Retina (tissue), 1 donor: ENCODE measurements at regions not wholly inside any gene's neighbourhood (a gene's known extent, or its start where the extent isn't known, plus 50 kb on each side); places are given as distances from the start of the nearest gene placed in this dataset.
"Not testable (repeated sequence)": the region's sequence is repeated elsewhere in the genome, so short reads cannot be mapped to it uniquely, and the experiment has no call there.

Experiments
- DNase-seq: peaks from one replicate; pipeline ENCODE4 v3.0.0-alpha.2; 2016

DNA sequence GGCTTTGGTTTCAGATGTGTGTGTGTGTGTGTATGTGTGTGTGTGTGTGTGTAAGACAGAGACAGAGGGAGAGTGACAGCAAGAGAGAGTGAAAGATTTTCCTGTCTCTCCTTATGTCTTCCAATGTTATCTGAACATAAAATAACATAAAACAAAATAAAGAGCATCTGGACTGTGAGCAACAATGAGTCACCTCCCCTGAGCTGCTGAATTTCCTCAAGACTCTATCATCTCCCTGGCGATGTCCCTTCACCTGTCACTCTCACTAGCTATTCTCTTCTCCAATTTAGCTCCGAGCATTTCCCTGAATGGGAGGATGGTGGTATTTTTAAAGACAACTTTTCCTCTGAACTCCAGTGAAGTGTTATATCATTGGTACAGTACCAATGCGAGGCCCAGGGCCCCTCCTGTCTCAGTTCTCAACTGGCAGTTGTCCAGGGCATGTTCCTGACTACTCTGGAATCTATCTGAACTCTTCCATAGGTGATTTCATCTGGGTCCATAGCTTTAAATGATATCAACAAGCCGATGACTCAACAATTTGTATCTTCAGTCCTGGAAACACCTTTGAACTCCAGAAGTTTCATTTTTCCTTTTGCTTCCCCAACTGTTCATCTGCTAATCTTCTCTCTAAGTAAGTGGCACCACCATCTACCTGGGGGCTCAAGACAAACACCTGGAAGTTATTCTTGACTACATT lies 195.0 kb upstream of the CLNK start:
- DNase-seq, result no peak

DNA sequence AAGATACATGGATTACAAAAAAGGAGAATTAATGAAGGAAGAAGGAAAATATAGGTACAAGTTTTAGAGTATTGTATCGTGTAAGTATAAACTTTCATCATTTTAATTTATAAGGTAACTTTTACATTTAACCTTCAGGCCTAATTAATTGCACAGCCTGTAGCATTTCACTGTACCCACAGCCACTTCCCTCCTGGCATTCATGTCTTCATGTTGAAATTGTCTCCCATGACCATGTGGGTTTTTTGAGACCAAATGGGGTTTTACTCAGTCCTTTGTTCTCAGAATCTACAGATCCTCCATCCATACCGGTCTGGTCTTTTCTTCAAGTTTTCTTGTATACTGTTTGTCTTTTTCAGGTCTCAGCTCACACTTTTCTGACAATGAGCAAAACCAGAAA lies 194.3 kb upstream of the CLNK start:
- DNase-seq, result no peak

DNA sequence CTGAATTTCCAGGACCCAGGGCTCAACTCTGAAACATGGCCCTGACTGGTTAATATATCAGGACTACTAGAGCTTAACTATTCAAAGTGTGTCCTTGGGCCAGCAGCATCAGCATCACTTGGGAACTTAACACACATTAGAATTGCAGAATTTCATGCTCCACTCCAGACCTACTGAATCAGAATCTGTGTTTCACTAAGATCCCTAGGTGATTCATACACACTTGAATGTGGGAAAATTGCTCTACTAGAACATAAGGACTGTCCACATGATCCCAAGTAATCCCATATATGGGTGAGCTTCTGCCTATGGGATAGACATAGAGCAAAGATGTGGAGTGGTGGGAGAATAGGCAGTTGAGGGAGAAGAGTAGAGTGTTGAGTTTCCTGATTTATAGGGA lies 192.5 kb upstream of the CLNK start:
- no peak for DNase-seq

- DNase-seq, result no peak
These were observed 190.7 kb upstream of the CLNK start for GRCh38 chr4:10875144-10875799.

- no peak for DNase-seq
These were observed 189.2 kb upstream of the CLNK start for GRCh38 chr4:10873809-10874208.

DNA sequence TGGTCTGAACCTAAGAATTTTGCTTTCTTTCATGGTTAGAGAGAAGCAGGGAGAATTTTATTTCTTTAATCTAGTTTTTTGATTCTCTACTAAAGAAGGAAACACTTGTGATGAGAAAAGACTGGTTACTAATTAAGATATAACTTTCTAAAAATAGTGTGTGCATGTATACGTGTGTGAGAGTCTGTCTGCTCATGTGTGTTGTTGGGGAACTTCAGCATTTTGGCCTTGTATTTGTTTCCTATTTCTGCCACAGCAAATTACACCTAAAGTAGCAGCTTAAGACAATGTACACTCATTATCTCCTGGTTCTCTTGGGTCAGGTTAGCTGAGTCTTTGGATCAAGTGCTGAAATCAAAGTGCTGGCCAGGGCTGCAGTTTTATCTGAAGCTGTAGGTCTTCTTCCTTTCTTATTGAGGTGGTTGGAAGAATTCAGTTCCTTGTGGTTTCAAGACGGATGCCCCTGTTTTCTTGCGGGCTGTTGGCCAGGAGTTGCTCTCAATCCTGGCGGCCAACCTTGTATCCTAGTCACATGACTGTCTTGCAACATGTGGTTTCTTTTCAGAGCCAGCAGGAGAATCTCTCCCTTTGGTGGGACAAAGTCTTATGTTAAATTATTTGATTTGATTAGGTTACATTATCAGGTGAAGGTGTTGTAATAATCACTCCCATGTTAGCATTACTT lies 188.4 kb upstream of the CLNK start:
- no peak for DNase-seq

DNA sequence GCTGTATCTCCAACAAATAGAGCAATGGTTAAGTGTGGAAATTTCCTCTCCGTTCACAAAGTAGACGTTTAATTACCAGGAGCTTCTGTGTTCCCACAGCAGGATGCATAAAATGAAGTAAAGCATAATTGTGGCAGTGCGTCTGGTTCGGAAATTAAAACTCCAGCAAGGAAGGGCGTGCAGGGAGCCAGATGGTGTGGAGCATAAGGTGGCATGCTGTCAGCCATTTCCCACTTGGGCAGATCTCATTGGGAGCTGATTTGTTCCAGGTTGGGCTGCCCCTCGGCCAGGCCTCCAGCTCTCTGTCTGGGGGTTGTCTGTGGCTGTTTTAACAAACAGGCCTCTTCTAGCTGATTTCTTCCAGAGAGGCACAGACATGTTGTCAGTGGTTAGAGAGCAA lies 182.1 kb upstream of the CLNK start:
- peak; percentile 24 for DNase-seq

DNA sequence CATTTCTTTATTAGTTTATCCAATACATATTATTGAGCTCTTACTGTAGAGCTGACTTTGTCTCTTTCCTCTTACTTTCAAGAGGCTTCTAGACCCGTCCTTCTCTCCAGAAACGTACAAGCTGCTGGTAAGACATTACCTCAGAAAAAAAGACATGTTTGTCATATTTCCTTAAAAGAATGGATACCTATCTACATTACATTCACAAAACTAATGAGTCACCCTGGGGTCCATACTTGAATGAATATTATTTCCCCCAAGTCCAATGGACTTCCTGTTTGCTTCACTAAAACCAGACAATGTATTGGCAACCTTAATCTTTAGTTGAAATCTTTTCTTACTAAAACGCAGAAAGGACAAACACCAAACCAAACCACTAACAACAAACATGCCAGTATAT lies 176.5 kb upstream of the CLNK start:
- DNase-seq, result no peak

- no peak for DNase-seq
These were observed 171.8 kb upstream of the CLNK start for GRCh38 chr4:10856271-10856782.

GRCh38 chr4:10853196-10853595 lies 168.6 kb upstream of the CLNK start:
- no peak for DNase-seq

DNA sequence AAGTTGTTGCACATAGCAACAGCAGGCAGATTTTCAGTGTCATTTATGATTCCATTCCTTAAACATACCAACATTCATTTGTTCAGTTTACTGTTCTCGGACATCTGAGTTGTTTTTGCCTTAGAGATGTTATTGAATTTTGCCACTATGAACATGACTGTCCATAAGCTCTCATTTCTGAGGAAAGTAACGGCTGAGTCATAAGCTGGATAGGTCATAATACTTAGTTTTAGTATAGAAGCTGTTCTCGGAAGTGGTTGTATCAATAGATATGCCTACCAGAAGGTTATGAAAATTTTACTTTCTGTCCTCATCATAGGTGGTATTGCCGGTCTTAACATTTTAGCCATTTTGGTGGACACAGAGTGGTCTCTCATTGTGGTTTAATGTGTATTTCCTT lies 157.1 kb upstream of the CLNK start:
- no peak for DNase-seq

DNA sequence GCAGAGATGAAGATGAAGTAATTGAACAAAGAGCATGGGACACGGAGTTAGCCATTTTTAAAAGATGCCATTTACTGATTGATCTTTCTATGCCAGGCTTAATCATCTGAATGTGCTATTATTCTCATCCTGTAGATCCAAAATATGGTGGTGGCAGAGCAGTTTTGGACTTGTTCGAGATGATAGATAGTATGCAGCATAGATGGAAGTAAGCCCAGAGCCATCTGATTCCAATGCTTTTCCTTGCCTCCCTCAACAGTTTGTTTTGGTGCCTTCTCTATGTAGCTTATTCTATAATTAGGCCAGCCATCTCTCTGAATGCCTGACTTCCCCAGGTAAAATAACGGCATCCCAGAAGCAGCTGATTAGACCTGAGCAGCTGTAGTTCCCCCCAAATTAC lies 152.6 kb upstream of the CLNK start:
- no peak for DNase-seq

- DNase-seq, result peak; percentile 47
These were observed 148.4 kb upstream of the CLNK start for GRCh38 chr4:10832806-10833628.

GRCh38 chr4:10831727-10832408 lies 147.3 kb upstream of the CLNK start:
- no peak for DNase-seq

DNA sequence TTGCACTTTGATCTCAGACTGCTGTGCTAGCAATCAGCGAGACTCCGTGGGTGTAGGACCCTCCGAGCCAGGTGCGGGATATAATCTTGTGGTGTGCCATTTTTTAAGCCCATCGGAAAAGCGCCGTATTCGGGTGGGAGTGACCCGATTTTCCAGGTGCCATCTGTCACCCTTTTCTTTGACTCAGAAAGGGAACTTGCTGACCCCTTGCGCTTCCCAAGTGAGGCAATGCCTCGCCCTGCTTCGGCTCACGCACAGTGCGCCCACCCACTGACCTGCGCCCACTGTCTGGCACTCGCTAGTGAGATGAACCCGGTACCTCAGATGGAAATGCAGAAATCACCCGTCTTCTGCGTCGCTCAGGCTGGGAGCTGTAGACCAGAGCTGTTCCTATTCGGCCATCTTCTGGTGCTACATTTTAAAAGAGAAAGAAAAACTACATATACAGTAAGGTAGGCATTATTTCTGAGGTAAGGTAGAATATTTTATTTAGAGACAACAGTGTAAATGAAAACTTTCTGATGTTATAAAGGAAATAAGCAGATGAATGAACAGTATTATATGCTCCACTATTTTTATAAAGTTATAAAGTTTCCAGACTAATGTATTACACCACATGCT lies 144.5 kb upstream of the CLNK start:
- DNase-seq, result not testable (repeated sequence)

DNA sequence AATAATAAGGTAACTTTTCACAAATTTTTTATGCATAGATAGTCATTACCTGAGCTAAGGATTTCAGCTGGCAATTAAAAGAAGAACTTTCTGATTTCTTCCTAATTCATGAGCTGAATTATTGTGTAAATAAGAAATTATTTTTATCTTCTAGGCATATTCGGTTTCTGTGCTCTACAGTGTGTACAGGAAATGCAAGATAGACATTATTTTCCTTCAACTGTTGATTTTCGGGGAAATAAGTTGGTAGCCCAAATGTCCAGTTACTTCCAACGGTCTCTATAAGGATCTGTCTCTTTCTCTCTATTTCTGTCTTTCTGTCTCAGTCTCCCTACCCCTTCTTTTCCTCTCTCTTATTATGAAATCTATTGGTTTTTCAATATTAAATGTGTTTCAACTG lies 137.3 kb upstream of the CLNK start:
- no peak for DNase-seq

GRCh38 chr4:10816571-10816970 lies 132.0 kb upstream of the CLNK start:
- DNase-seq, result no peak

GRCh38 chr4:10811991-10812390 lies 127.4 kb upstream of the CLNK start:
- DNase-seq, result no peak

DNA sequence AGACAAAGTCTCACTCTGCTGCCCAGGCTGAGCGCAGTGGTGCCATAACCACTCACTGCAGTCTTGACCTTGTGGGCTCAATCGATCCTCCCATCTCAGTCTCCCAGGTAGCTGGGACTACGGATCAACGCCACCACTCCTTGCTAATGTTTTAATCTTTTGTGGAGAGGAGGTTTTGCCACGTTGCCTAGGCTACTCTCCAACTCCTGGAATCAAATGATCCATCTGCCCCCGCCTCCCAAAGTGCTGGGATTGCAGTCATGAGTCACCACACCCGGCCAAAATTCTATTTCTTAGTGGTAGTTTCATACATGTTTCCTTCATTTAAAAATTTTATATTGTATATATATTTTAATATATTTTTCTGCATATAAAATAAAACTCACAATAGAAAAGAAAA lies 125.8 kb upstream of the CLNK start:
- no peak for DNase-seq

- DNase-seq, result no peak
These were observed 125.3 kb upstream of the CLNK start for GRCh38 chr4:10809905-10810304.

DNA sequence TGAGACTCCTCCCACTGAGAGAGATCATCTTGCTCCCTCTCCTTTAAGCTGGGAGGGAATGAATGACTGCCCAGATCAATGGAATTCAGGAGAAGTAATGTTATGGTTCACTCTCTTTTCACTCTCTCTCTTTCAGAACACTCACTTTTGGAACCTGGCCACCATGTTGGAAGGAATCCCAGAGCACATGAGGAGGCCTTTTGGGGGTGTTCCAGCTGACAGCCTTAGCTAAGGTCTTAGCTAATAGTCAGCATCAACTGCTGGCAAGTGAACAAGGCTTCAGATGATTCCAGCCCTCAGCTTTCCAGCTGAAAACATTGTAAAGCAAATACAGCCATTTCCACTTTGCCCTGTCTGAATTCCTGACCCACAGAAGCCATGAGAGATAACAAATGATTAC lies 124.0 kb upstream of the CLNK start:
- DNase-seq, result no peak
